Adrenal gland (tissue), 9 donors: ENCODE measurements at regions not wholly inside any gene's neighbourhood (a gene's known extent, or its start where the extent isn't known, plus 50 kb on each side); places are given as distances from the start of the nearest gene placed in this dataset.

Experiments
- DNase-seq, 7 donors: peaks; one replicate each; pipeline ENCODE4 v3.0.0-alpha.2; 2019 to 2020
- H3K27ac ChIP-seq, 5 donors: fragments of 200-600 bp; sonication (generic) in 4 of 5; 1 replicate in 3 of 5; 2 replicates in 2 of 5; pipeline versions ENCODE4 v1.5.1 to v1.8.0; 2016 to 2020; ENCODE audit warnings: mild to moderate bottlenecking in 1 of 5
- H3K27me3 ChIP-seq: fragments of 200-600 bp; 2 replicates; pipeline ENCODE4 v1.8.0; 2021
- H3K36me3 ChIP-seq, 2 donors: fragments of 200-600 bp; replicated peaks in 1 of 2; 1 replicate in 1 of 2; 2 replicates in 1 of 2; pipeline versions ENCODE4 v1.5.1 to v1.8.0; 2018 to 2022
- H3K4me1 ChIP-seq, 2 donors: fragments of 200-600 bp; replicated peaks in 1 of 2; 1 replicate in 1 of 2; 2 replicates in 1 of 2; pipeline versions ENCODE4 v1.5.1 to v1.8.0; 2018 to 2021
- H3K4me3 ChIP-seq, 4 donors: fragments of 200-600 bp; sonication (generic) in 3 of 4; one replicate each; pipeline ENCODE4 v1.5.1; 2016 to 2018
- H3K9me3 ChIP-seq, 3 donors: fragments of 200-600 bp; sonication (generic) in 1 of 3; replicated peaks in 1 of 3; 1 replicate in 2 of 3; 2 replicates in 1 of 3; pipeline versions ENCODE4 v1.5.1 to v1.8.0; 2016 to 2021
- CTCF ChIP-seq, 6 experiments: fragments of 450-650 bp in 4 of 6; fragments of 200-600 bp in 2 of 6; sonication (generic) in 1 of 6; IDR thresholded peaks; 1 replicate in 5 of 6; 2 replicates in 1 of 6; pipeline versions ENCODE4 v1.5.1 to v1.8.0; 2016 to 2021; ENCODE audit warnings: antibody characterized with exemption in 6 of 6, mild to moderate bottlenecking in 2 of 6, moderate library complexity in 1 of 6
- POLR2A ChIP-seq, 2 donors: fragments of 450-650 bp; IDR thresholded peaks; one replicate each; pipeline ENCODE4 v1.6.1; 2017; ENCODE audit warnings: antibody characterized with exemption in 2 of 2, mild to moderate bottlenecking in 2 of 2, moderate library complexity in 1 of 2
- WGBS, 4 donors: extraction: QIAGEN DNeasy Blood & Tissue Kit in 2 of 4; methylation state at CpG; one replicate each; pipeline versions ENCODE4 v1.1.5 to v1.1.7; 2013 to 2017; 5-methylcytosine and 5-hydroxymethylcytosine counted together
- intact Hi-C, 2 donors: fragments of 100-400 bp; cut with DNase I; formaldehyde crosslinking; loops; one replicate each; pipeline versions ENCODE4 v1.14.1 to v1.15.0; 2022 to 2023
- donor health status: healthy with polysubstance abuse.
- donor health status: Bipolar disorder and iron deficiency.
- donor health status: DM: yes; HTN: yes; CAD: no.
- donor health status: DM: no; HTN: no; CAD: no.
- donor health status: DM: no; HTN: no; CAD: no.

- 79 to 95% (median 83%) methylated on average over 1 of the region's 1 CpG for WGBS, 4 donors
- Histone ChIP-seq H3K36me3 (no peaks in the 10 kb centered on the region), H3K27me3 (no peaks in the 10 kb centered on the region), H3K4me1 (no peaks in the 10 kb centered on the region), H3K4me3 (no peak overlapping the region), H3K9me3 (no peaks in the 10 kb centered on the region), H3K27ac (no peak overlapping the region)
- TF ChIP-seq CTCF (IDR thresholded peaks at IDR 0.05) (no peak), POLR2A (IDR thresholded peaks at IDR 0.05) (no peak)
- intact Hi-C loops: no loop called here
- DNase-seq: no peak
Measured at GRCh38 chr2:208573569-208573968, 167.0 kb downstream of the PTH2R start.

- no peak for DNase-seq
- intact Hi-C loops: no loop called here
- Histone ChIP-seq H3K4me1 (no peaks in the 10 kb centered on the region), H3K27ac (no peak overlapping the region), H3K36me3 (no peaks in the 10 kb centered on the region), H3K27me3 (no peaks in the 10 kb centered on the region), H3K9me3 (no peaks in the 10 kb centered on the region), H3K4me3 (no peak overlapping the region)
- WGBS, 4 donors: 46 to 58% (median 53%) methylated on average over 1 of the region's 1 CpG
- TF ChIP-seq CTCF (IDR thresholded peaks at IDR 0.05): no peak
- no peak for TF ChIP-seq POLR2A (IDR thresholded peaks at IDR 0.05)
Measured at GRCh38 chr2:208579678-208580077, 173.1 kb downstream of the PTH2R start.

GRCh38 chr2:208584378-208584985 lies 177.9 kb downstream of the PTH2R start:
- Histone ChIP-seq H3K27me3 (no peaks in the 10 kb centered on the region), H3K4me3 (no peak overlapping the region), H3K4me1 (no peaks in the 10 kb centered on the region), H3K9me3 (no peaks in the 10 kb centered on the region), H3K27ac (no peak overlapping the region), H3K36me3 (no peaks in the 10 kb centered on the region)
- DNase-seq: no peak
- TF ChIP-seq POLR2A (IDR thresholded peaks at IDR 0.05) (no peak), CTCF (IDR thresholded peaks at IDR 0.05) (no peak)
- intact Hi-C loops: no loop called here
- 48 to 59% (median 55%) methylated on average over 5 of the region's 5 CpGs for WGBS, 4 donors

GRCh38 chr2:208586516-208586915 lies 179.9 kb downstream of the PTH2R start:
- Histone ChIP-seq H3K36me3 (no peaks in the 10 kb centered on the region), H3K4me1 (no peaks in the 10 kb centered on the region), H3K9me3 (no peaks in the 10 kb centered on the region), H3K27ac (no peak overlapping the region), H3K4me3 (no peak overlapping the region), H3K27me3 (no peaks in the 10 kb centered on the region)
- DNase-seq: no peak
- intact Hi-C loops: no loop called here
- TF ChIP-seq CTCF (IDR thresholded peaks at IDR 0.05) (no peak), POLR2A (IDR thresholded peaks at IDR 0.05) (no peak)
- WGBS, 4 donors: 75 to 87% (median 78%) methylated on average over 2 of the region's 2 CpGs
